Dendritic cell treated with granulocyte-macrophage colony-stimulating factor and Interleukin-4, amounts not matched to agents 40 ng/mL and 50 ng/mL, for 4 days (primary cell): ENCODE measurements at regions not wholly inside any gene's neighbourhood (a gene's known extent, or its start where the extent isn't known, plus 50 kb on each side); places are given as distances from the start of the nearest gene placed in this dataset.

Source experiments
- H3K27ac Mint-ChIP-seq: one replicate; pipeline ENCODE4 v1.8.0; 2022; ENCODE audit warnings: mild to moderate bottlenecking, mixed read lengths
- H3K27me3 Mint-ChIP-seq: one replicate; pipeline ENCODE4 v1.8.0; 2022; ENCODE audit warnings: mild to moderate bottlenecking, mixed read lengths
- H3K36me3 Mint-ChIP-seq: one replicate; pipeline ENCODE4 v1.8.0; 2022; ENCODE audit warnings: low read depth, mixed read lengths
- H3K4me1 Mint-ChIP-seq: one replicate; pipeline ENCODE4 v1.8.0; 2022; ENCODE audit warnings: low read depth, mixed read lengths
- H3K4me3 Mint-ChIP-seq: one replicate; pipeline ENCODE4 v1.8.0; 2022; ENCODE audit warnings: mild to moderate bottlenecking, moderate library complexity, mixed read lengths
- H3K9me3 Mint-ChIP-seq: one replicate; pipeline ENCODE4 v1.8.0; 2022; ENCODE audit warnings: mixed read lengths
- intact Hi-C: fragments of 100-400 bp; cut with micrococcal nuclease; formaldehyde crosslinking; loops from one replicate; pipeline ENCODE4 v1.15.0; 2022

DNA sequence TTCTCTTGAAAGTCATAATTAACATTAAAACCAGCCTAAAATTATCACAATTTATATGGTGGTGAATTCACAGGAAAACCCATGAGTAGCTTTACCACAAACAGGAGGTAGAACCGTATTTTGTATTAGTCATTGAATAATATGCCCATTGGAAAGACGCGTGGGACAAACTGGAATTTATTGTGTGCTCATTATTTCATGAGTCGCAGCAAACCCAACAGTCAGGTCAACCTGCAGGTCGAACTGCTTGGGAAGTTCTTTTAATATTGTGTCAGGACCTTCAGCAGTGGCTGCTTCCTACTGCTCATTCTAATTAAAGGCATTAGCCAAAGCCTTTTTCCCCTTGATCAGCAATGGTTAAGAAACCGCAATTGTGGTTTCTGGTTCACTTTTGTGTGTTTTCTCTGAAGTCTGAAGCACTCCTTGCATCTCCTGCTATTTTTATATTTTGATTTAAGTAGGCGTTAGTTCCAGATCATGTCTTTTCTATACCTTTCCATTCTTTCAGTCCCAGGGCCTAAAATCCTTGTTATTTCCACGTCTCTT, 100.1 kb downstream of the RAB11FIP2 start:
- no peaks in the 10 kb centered on the region for H3K4me1 Mint-ChIP-seq
- no peaks in the 10 kb centered on the region for H3K36me3 Mint-ChIP-seq
- H3K9me3 Mint-ChIP-seq = no peaks in the 10 kb centered on the region
- no peaks in the 10 kb centered on the region for H3K27me3 Mint-ChIP-seq
- H3K27ac Mint-ChIP-seq = no peak overlapping the region
- no peak overlapping the region for H3K4me3 Mint-ChIP-seq
- intact Hi-C loops = no loop called here

DNA sequence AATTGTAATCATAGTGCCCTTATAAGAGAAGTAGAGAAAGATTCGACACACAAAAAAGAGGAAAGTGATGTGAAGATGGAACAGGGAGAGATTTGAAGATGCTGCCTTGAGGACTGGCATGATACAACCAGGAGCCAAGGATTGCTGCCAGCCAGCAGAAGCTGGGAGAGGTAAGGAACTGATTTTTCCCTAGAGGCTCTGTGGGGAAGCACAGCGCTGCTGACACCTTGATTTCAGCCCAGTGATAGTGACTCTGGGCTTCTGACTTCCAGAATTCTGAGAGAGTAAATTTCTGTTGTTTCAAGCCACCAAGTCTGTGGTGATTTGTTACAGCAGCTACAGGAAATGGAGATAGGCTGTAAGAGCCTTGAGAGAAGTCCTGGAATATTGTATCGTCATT, 98.2 kb downstream of the RAB11FIP2 start:
- intact Hi-C loops = no loop called here
- Mint-ChIP-seq H3K9me3 (no peaks in the 10 kb centered on the region), H3K4me1 (no peaks in the 10 kb centered on the region), H3K36me3 (no peaks in the 10 kb centered on the region), H3K27ac (no peak overlapping the region), H3K27me3 (no peaks in the 10 kb centered on the region), H3K4me3 (no peak overlapping the region)

DNA sequence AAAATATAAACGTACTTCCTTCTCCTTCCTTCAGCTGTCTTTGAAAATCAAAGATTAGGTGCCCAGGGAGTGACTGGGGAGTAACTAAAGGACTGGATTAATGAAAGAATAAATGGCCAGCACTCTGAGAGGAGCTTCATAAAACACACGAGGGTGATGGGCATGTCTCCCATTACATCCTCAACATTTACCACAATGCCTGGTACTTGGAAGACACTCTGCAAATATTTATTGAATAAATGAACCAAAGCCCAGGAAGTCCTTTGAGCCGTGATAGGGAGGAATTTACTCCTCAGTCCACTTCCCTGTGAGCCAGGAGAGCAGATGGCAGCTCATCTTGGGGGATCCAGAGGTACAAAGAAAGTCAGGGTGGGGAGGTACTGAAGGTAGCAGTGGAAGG, 96.3 kb downstream of the RAB11FIP2 start:
- no peaks in the 10 kb centered on the region for H3K4me1 Mint-ChIP-seq
- peaks cover 2% of the 10 kb centered on the region for H3K27me3 Mint-ChIP-seq
- H3K4me3 Mint-ChIP-seq = no peak overlapping the region
- no peak overlapping the region for H3K27ac Mint-ChIP-seq
- no peaks in the 10 kb centered on the region for H3K9me3 Mint-ChIP-seq
- H3K36me3 Mint-ChIP-seq = no peaks in the 10 kb centered on the region
- intact Hi-C loops = no loop called here
